Limb (tissue), 2 donors: ENCODE measurements at regions not wholly inside any gene's neighbourhood (a gene's known extent, or its start where the extent isn't known, plus 50 kb on each side); places are given as distances from the start of the nearest gene placed in this dataset.

ENCODE experiments used
- DNase-seq, 2 donors: peaks; one replicate each; pipeline ENCODE4 v3.0.0-alpha.2; 2016; ENCODE audit errors: extremely low spot score in 2 of 2

DNA sequence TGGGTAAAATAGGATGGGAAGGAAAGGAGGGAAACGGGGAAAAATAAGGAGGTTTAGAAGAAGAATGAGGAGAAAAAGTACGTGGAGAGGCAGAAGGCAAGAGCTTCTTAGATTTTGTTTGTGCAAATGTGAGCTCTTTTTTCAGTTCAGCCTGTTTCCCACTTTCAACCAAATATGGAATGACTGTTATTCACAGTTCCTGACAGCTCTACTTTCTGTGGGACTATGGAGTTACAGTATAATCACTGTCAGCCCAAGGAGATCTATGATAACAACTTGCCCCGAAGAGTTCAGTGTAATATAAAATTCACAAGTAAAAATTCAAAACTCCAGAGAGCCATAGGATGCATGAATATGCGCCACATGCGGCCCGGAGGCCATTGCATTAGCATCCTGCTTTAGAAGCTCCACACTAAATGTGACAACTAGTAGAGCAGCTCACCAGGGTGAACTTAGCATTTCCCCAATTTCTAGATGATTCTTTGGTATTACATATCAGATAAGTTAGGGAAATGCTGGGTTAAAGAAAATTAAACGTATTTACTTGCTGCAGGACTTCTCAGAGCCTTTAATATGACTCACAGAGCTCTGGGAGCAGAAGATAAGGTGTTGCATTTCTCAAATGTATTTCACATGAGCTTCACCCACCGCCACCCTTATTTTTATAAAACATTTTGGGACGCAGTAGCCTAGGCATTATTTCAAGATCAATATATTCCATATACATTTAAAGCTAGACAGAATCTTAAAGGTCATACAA is 234.6 kb downstream of the EBLN2 start:
- no peak for DNase-seq

- DNase-seq = no peak
These were observed 235.4 kb downstream of the EBLN2 start for GRCh38 chr3:73296859-73297258.

GRCh38 chr3:73298243-73299183 is 237.1 kb downstream of the EBLN2 start:
- no peak for DNase-seq

DNA sequence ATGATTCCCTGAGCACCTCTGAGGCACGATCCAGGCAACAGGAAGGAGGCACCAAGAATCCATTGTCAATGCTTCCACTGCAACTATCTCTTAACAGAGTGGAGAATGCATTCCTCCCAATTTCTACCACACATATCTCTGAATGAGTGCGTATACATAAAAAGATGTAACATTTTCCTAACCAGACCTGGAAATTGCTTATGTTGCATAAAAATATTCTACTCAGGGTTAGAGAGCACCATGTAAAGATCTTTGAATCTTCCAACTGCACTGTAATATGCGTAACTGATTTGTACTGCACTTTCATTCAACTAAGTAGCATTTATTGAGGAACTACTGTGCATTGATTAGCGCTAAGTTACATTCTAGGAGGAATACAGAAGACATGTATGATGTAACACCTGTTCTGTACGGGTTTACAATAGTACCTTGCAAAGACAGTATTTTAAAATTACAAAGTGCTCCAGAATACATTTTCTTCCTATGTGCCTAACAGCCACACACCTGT is 237.8 kb downstream of the EBLN2 start:
- DNase-seq = no peak

- DNase-seq = no peak
These were observed 252.9 kb downstream of the EBLN2 start for GRCh38 chr3:73314151-73314951.

GRCh38 chr3:73315706-73316105 is 254.2 kb downstream of the EBLN2 start:
- no peak for DNase-seq

DNA sequence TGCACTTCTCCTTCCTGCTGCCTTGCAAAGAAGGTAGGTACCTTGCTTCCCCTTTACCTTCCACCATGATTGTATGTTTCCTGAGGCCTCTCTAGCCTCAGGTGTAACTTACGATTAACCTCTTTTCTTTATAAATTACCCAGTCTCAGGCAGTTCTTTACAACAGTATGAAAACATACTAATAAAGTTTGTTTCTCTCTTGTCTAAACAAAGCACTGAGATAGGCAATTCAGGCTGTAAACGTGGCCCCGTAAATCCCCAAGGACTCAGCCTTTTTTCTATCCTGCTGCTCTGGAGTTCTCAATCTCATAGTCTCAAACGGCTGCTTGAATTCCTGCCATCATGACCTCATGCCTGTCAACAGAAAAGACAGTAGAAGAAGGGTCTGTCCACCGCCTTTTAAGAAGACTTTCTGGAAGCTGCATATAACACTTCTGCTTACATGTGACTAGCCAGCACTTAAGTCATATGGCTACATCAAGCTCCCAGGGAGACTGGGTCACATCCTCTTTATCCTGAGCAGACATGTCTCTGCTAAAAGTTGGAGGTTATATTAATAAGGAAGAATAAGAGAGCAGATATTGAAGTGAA is 257.8 kb downstream of the EBLN2 start:
- DNase-seq = no peak

DNA sequence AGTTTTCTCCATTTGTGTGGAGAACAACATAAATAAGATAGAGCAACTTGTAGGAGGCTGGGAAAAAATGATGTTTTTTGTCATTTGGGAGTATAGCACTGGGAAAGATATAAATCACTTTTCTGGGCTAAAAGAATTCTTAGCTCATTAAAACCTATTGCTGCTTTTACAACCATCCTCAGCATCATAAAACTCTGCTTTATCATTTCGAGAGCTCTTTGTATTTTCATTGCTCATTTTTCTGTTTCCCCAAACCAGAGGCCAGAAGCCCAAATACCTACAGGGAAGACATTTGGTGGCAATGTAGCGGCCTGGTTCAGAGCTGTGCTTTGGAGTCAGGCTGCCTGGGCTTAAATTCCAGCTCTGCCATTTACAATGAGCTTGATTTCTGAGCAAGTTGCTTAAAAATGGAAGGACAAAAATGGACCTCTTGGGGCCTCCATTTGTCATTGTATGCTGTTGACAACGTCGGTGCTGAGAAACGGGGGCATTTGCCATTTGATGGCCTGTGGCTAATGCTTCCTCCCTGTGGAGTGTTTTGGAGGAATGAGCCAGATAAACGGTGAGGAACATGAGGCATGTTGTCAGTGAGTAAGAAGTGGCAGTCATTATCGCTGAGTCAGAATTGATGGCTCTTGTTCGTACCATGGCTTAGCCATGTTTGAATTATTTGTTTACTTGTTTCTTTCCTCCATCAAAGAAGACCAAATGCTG is 260.0 kb downstream of the EBLN2 start:
- DNase-seq = no peak

- DNase-seq = peak in 1 of 2 donors; percentile 12
These were observed 263.0 kb downstream of the EBLN2 start for GRCh38 chr3:73324203-73325155.

- DNase-seq = no peak
These were observed 264.9 kb downstream of the EBLN2 start for GRCh38 chr3:73326396-73326795.

- DNase-seq = no peak
These were observed 265.6 kb downstream of the EBLN2 start for GRCh38 chr3:73327052-73327451.
